OCI-LY1 (cell line): ENCODE measurements at regions not wholly inside any gene's neighbourhood (a gene's known extent, or its start where the extent isn't known, plus 50 kb on each side); places are given as distances from the start of the nearest gene placed in this dataset.

ENCODE experiments used
- H2AFZ ChIP-seq: fragments of 200-600 bp; sonication (generic), shearing (Covaris generic); 2 replicates; pipeline ENCODE4 v1.6.0; 2014; ENCODE audit warnings: antibody characterized with exemption, mild to moderate bottlenecking, low read length
- H3F3A ChIP-seq: fragments of 200-600 bp; sonication (generic), shearing (Covaris generic); 2 replicates; pipeline ENCODE4 v1.6.0; 2014; ENCODE audit warnings: mild to moderate bottlenecking, antibody characterized with exemption, low read length, moderate library complexity; ENCODE audit not compliant: insufficient read depth
- H3K27ac ChIP-seq: fragments of 200-600 bp; sonication (generic); 2 replicates; pipeline ENCODE4 v1.5.1; 2014; ENCODE audit warnings: low read length, mixed run types, mild to moderate bottlenecking, low read depth; ENCODE audit not compliant: poor library complexity, severe bottlenecking
- H3K27me3 ChIP-seq: fragments of 200-600 bp; sonication (generic); 2 replicates; pipeline ENCODE4 v1.6.0; 2014; ENCODE audit warnings: antibody characterized with exemption, mild to moderate bottlenecking, low read length, moderate library complexity; ENCODE audit not compliant: insufficient read depth
- H3K36me3 ChIP-seq: fragments of 200-600 bp; sonication (generic); 2 replicates; pipeline ENCODE4 v1.6.1; 2014; ENCODE audit warnings: mild to moderate bottlenecking, antibody characterized with exemption, low read length, moderate library complexity, mixed read lengths; ENCODE audit not compliant: insufficient read depth
- H3K4me1 ChIP-seq: fragments of 200-600 bp; sonication (generic); 2 replicates; pipeline ENCODE4 v1.5.1; 2014; ENCODE audit warnings: mild to moderate bottlenecking, low read length, moderate library complexity; ENCODE audit not compliant: insufficient read depth, severe bottlenecking
- H3K4me2 ChIP-seq: fragments of 200-600 bp; sonication (generic), shearing (Covaris generic); 2 replicates; pipeline ENCODE4 v1.6.1; 2014; ENCODE audit warnings: low read length
- H3K4me3 ChIP-seq: fragments of 200-600 bp; sonication (generic); 2 replicates; pipeline ENCODE4 v1.5.1; 2014; ENCODE audit warnings: low read length, low read depth, mild to moderate bottlenecking, mixed read lengths; ENCODE audit not compliant: poor library complexity, severe bottlenecking
- H3K79me2 ChIP-seq: fragments of 200-600 bp; shearing (Covaris generic); 2 replicates; pipeline ENCODE4 v1.6.1; 2016; ENCODE audit warnings: mixed run types, low read length, mixed read lengths; ENCODE audit not compliant: insufficient read depth
- H3K9ac ChIP-seq: fragments of 200-600 bp; sonication (generic), shearing (Covaris generic); 2 replicates; pipeline ENCODE4 v1.6.1; 2014; ENCODE audit warnings: mild to moderate bottlenecking, low read length, mixed read lengths
- H3K9me2 ChIP-seq: fragments of 200-600 bp; sonication (generic), shearing (Covaris generic); 2 replicates; pipeline ENCODE4 v1.6.1; 2014; ENCODE audit warnings: low read depth, mild to moderate bottlenecking, low read length, mixed read lengths
- H3K9me3 ChIP-seq: fragments of 200-600 bp; shearing (Covaris generic); 2 replicates; pipeline ENCODE4 v1.6.1; 2014; ENCODE audit warnings: low read length, mixed read lengths
- H4K20me1 ChIP-seq: fragments of 200-600 bp; sonication (generic), shearing (Covaris generic); 2 replicates; pipeline ENCODE4 v1.6.0; 2016; ENCODE audit warnings: mild to moderate bottlenecking, low read length; ENCODE audit not compliant: insufficient read depth
- CTCF ChIP-seq: fragments of 200-600 bp; sonication (generic), shearing (Covaris generic); IDR thresholded peaks from 2 replicates; pipeline ENCODE4 v1.5.1; 2017; ENCODE audit warnings: mild to moderate bottlenecking, antibody characterized with exemption, low read length, moderate library complexity, mixed read lengths
- EZH2 ChIP-seq: fragments of 200-600 bp; sonication (generic), shearing (Covaris generic); IDR thresholded peaks from 2 replicates; pipeline ENCODE4 v1.8.0; 2017; ENCODE audit warnings: borderline replicate concordance, mixed run types, mild to moderate bottlenecking, antibody characterized with exemption, low read length, moderate library complexity, mixed read lengths

DNA sequence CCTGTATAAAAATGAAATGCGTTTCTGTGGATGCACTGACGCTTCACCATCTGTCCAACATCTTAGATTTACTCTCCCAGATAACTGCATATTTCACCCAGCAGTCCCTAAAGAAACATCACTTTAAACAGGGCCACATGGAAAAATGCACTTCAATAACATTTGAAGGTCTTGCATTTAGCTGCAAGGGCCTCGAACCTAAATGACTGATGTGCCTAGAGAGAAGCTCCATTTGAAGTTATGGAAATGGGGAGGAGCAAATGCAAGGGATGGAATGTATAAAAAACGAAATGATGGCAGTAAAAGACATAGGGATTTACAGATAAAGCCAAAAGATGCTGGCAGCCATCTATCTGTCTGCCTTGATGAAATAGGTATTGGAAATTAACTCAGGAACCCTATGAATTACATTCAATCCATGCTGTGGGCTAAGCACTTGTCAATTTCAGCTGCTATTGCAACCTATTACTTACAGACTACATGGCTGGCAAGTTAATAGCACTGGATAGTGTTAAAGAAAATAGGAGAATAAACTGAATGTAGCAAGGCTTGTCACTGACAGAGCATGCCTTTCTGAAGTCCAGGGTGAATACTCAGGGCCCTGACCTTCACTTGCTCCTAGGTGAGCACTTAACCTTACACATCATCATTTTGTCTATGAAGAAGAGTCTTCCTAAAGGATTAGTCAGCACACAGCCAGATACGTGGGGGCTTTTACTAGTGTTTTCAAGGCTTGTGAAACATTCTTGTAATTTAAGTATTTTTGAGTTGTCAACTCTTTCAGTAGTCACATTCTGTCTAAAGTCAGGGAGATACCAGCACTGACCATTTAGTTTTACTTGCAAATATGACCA is 963.4 kb downstream of the PCDH17 start:
- no peak overlapping the region for H2AFZ ChIP-seq
- H3K4me1 ChIP-seq, result no peaks in the 10 kb centered on the region
- no peaks in the 10 kb centered on the region for H4K20me1 ChIP-seq
- no peak overlapping the region for H3K27ac ChIP-seq
- H3K9me2 ChIP-seq, result no peaks in the 10 kb centered on the region
- no peaks in the 10 kb centered on the region for H3K79me2 ChIP-seq
- H3K4me2 ChIP-seq, result no peak overlapping the region
- no peaks in the 10 kb centered on the region for H3F3A ChIP-seq
- H3K9me3 ChIP-seq, result no peaks in the 10 kb centered on the region
- no peaks in the 10 kb centered on the region for H3K36me3 ChIP-seq
- no peak overlapping the region for H3K9ac ChIP-seq
- H3K27me3 ChIP-seq, result no peaks in the 10 kb centered on the region
- H3K4me3 ChIP-seq, result no peak overlapping the region
- TF ChIP-seq EZH2, result no peak
- TF ChIP-seq CTCF, result no peak

DNA sequence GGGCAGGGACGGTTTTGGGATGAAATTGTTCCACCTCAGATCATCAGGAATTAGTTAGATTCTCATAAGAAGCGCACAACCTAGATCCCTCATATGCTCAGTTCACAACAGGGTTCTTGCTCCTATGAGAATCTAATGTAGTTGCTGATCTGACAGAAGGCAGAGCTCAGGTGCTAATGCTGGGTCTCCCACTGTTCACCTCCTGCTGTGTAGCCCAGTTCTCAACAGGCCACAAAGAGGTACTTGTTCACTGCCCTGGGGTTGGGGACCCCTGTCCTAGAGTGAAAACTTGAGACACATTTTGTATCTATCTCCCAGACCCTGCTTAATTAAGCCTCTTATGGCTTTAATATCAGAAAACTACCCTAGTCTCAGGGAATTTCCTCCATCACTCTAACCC is 966.0 kb downstream of the PCDH17 start:
- Histone ChIP-seq H3K79me2 (no peaks in the 10 kb centered on the region), H3K9ac (no peak overlapping the region), H3K4me3 (no peak overlapping the region), H3K4me2 (no peak overlapping the region), H3K36me3 (no peaks in the 10 kb centered on the region), H3K27me3 (no peaks in the 10 kb centered on the region), H3K9me3 (no peaks in the 10 kb centered on the region), H4K20me1 (no peaks in the 10 kb centered on the region), H3F3A (no peaks in the 10 kb centered on the region), H2AFZ (no peak overlapping the region), H3K27ac (no peak overlapping the region), H3K4me1 (no peaks in the 10 kb centered on the region), H3K9me2 (no peaks in the 10 kb centered on the region)
- no peak for TF ChIP-seq EZH2
- no peak for TF ChIP-seq CTCF

DNA sequence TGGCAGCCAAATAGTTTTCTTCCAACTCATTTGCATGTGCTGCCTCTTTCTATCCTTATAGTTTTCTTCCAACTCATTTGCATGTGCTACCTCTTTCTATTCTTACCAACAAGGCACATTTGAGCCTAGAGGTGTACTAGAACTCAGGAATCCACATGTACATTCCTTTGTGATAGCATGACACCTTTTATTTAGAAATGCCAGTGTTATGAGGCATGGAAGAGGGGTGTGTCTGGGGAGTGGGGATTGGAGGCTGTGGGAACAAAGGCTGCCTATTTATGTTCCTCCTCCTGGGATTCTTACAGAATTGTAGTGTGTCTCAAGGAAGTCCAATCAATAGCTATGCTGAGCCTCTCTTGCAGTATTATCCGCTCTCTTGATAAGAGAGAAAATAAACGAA is 966.7 kb downstream of the PCDH17 start:
- no peak overlapping the region for H3K4me3 ChIP-seq
- no peaks in the 10 kb centered on the region for H3K9me2 ChIP-seq
- no peak overlapping the region for H3K4me2 ChIP-seq
- H3F3A ChIP-seq, result no peaks in the 10 kb centered on the region
- no peaks in the 10 kb centered on the region for H3K79me2 ChIP-seq
- no peak overlapping the region for H3K9ac ChIP-seq
- no peak overlapping the region for H3K27ac ChIP-seq
- no peaks in the 10 kb centered on the region for H4K20me1 ChIP-seq
- no peaks in the 10 kb centered on the region for H3K4me1 ChIP-seq
- no peaks in the 10 kb centered on the region for H3K36me3 ChIP-seq
- no peak overlapping the region for H2AFZ ChIP-seq
- H3K9me3 ChIP-seq, result no peaks in the 10 kb centered on the region
- no peak for TF ChIP-seq EZH2
- no peak for TF ChIP-seq CTCF
- no peaks in the 10 kb centered on the region for H3K27me3 ChIP-seq
